ENCODE measurements at regions not wholly inside any gene's neighbourhood (a gene's known extent, or its start where the extent isn't known, plus 50 kb on each side); places are given as distances from the start of the nearest gene placed in this dataset.
"Not testable (repeated sequence)": the region's sequence is repeated elsewhere in the genome, so short reads cannot be mapped to it uniquely, and the experiment has no call there.

GRCh38 chr5:63022403-63022802 is 443.8 kb downstream of the LRRC70 start:
- no peaks in the 10 kb centered on the region for H3K36me3 Mint-ChIP-seq
- peaks cover 0 to 8% (median 0%) of the 10 kb centered on the region in 7 donors for H3K9me3 Mint-ChIP-seq
- no peaks in the 10 kb centered on the region for H3K36me3 ChIP-seq (ENCODE audit: control insufficient read depth, insufficient read depth, low read length)
- no peaks in the 10 kb centered on the region for H3K27me3 Mint-ChIP-seq
- H3K27ac Mint-ChIP-seq = no peak overlapping the region
- no peak overlapping the region for H3K4me3 ChIP-seq (ENCODE audit: low read depth, low read length)
- no peaks in the 10 kb centered on the region for H3K4me1 ChIP-seq (ENCODE audit: control insufficient read depth, insufficient read depth, low read length, poor library complexity, severe bottlenecking)
- no peak overlapping the region for H3K4me3 Mint-ChIP-seq
- H3K9me3 ChIP-seq (ENCODE audit: control insufficient read depth in 2 of 2, low read length in 2 of 2) = no peaks in the 10 kb centered on the region
- no peaks in the 10 kb centered on the region for H3K4me1 Mint-ChIP-seq
- H3K27ac ChIP-seq (ENCODE audit: insufficient read depth, low read length, poor library complexity, severe bottlenecking) = no peak overlapping the region
- DNase-seq (no peak), ATAC-seq (ENCODE audit: low read depth in 2 of 2) (no peak)
- H3K27me3 ChIP-seq (ENCODE audit: control insufficient read depth, insufficient read depth, low read length) = no peaks in the 10 kb centered on the region

- H3K27me3 Mint-ChIP-seq = no peaks in the 10 kb centered on the region
- H3K27ac ChIP-seq (ENCODE audit: insufficient read depth, low read length, poor library complexity, severe bottlenecking) = no peak overlapping the region
- ATAC-seq (ENCODE audit: low read depth in 2 of 2) (no peak), DNase-seq (no peak)
- H3K4me1 ChIP-seq (ENCODE audit: control insufficient read depth, insufficient read depth, low read length, poor library complexity, severe bottlenecking) = no peaks in the 10 kb centered on the region
- no peak overlapping the region for H3K27ac Mint-ChIP-seq
- peaks cover 2 to 12% of the 10 kb centered on the region in 2 experiments for H3K9me3 ChIP-seq (ENCODE audit: control insufficient read depth in 2 of 2, low read length in 2 of 2)
- H3K36me3 Mint-ChIP-seq = no peaks in the 10 kb centered on the region
- H3K9me3 Mint-ChIP-seq = peaks cover 0 to 24% (median 10%) of the 10 kb centered on the region in 7 donors
- H3K4me3 ChIP-seq (ENCODE audit: low read depth, low read length) = no peak overlapping the region
- H3K4me1 Mint-ChIP-seq = no peaks in the 10 kb centered on the region
- no peaks in the 10 kb centered on the region for H3K27me3 ChIP-seq (ENCODE audit: control insufficient read depth, insufficient read depth, low read length)
- H3K36me3 ChIP-seq (ENCODE audit: control insufficient read depth, insufficient read depth, low read length) = no peaks in the 10 kb centered on the region
- H3K4me3 Mint-ChIP-seq = no peak overlapping the region
Measured at GRCh38 chr5:63011158-63011557, 432.5 kb downstream of the LRRC70 start.

- no peak overlapping the region for H3K27ac ChIP-seq (ENCODE audit: insufficient read depth, low read length, poor library complexity, severe bottlenecking)
- no peak overlapping the region for H3K4me3 ChIP-seq (ENCODE audit: low read depth, low read length)
- no peaks in the 10 kb centered on the region for H3K4me1 ChIP-seq (ENCODE audit: control insufficient read depth, insufficient read depth, low read length, poor library complexity, severe bottlenecking)
- no peaks in the 10 kb centered on the region for H3K36me3 Mint-ChIP-seq
- H3K27me3 Mint-ChIP-seq = no peaks in the 10 kb centered on the region
- H3K9me3 Mint-ChIP-seq = peaks cover 0 to 24% (median 11%) of the 10 kb centered on the region in 7 donors
- ATAC-seq (ENCODE audit: low read depth in 2 of 2) = no peak
- no peak overlapping the region for H3K4me3 Mint-ChIP-seq
- H3K27me3 ChIP-seq (ENCODE audit: control insufficient read depth, insufficient read depth, low read length) = no peaks in the 10 kb centered on the region
- no peak overlapping the region for H3K27ac Mint-ChIP-seq
- no peaks in the 10 kb centered on the region for H3K36me3 ChIP-seq (ENCODE audit: control insufficient read depth, insufficient read depth, low read length)
- no peak for DNase-seq
- peaks cover 2 to 12% of the 10 kb centered on the region in 2 experiments for H3K9me3 ChIP-seq (ENCODE audit: control insufficient read depth in 2 of 2, low read length in 2 of 2)
- no peaks in the 10 kb centered on the region for H3K4me1 Mint-ChIP-seq
Measured at GRCh38 chr5:63008195-63008594, 429.6 kb downstream of the LRRC70 start.

- DNase-seq; H3K4me3 ChIP-seq (ENCODE audit: low read depth, low read length); H3K27me3 Mint-ChIP-seq; H3K4me1 ChIP-seq (ENCODE audit: control insufficient read depth, insufficient read depth, low read length, poor library complexity, severe bottlenecking); H3K27me3 ChIP-seq (ENCODE audit: control insufficient read depth, insufficient read depth, low read length); H3K36me3 Mint-ChIP-seq; ATAC-seq (ENCODE audit: low read depth in 2 of 2); H3K4me1 Mint-ChIP-seq; H3K36me3 ChIP-seq (ENCODE audit: control insufficient read depth, insufficient read depth, low read length); H3K4me3 Mint-ChIP-seq; H3K27ac ChIP-seq (ENCODE audit: insufficient read depth, low read length, poor library complexity, severe bottlenecking); H3K27ac Mint-ChIP-seq; H3K9me3 ChIP-seq (ENCODE audit: control insufficient read depth in 2 of 2, low read length in 2 of 2): not testable (repeated sequence)
- peaks cover 4 to 39% (median 18%) of the 10 kb centered on the region in 7 donors for H3K9me3 Mint-ChIP-seq
Measured at GRCh38 chr5:62994842-62995241, 416.2 kb downstream of the LRRC70 start.

- Histone ChIP-seq H3K4me3 (ENCODE audit: low read depth, low read length) (no peak overlapping the region), H3K9me3 (ENCODE audit: control insufficient read depth in 2 of 2, low read length in 2 of 2) (peaks cover 7 to 8% of the 10 kb centered on the region in 2 experiments), H3K4me1 (ENCODE audit: control insufficient read depth, insufficient read depth, low read length, poor library complexity, severe bottlenecking) (no peaks in the 10 kb centered on the region), H3K27ac (ENCODE audit: insufficient read depth, low read length, poor library complexity, severe bottlenecking) (no peak overlapping the region), H3K36me3 (ENCODE audit: control insufficient read depth, insufficient read depth, low read length) (no peaks in the 10 kb centered on the region), H3K27me3 (ENCODE audit: control insufficient read depth, insufficient read depth, low read length) (no peaks in the 10 kb centered on the region)
- H3K36me3 Mint-ChIP-seq = no peaks in the 10 kb centered on the region
- DNase-seq (no peak), ATAC-seq (ENCODE audit: low read depth in 2 of 2) (no peak)
- no peaks in the 10 kb centered on the region for H3K27me3 Mint-ChIP-seq
- no peak overlapping the region for H3K27ac Mint-ChIP-seq
- H3K9me3 Mint-ChIP-seq = peaks cover 0 to 23% (median 7%) of the 10 kb centered on the region in 7 donors
- no peak overlapping the region for H3K4me3 Mint-ChIP-seq
- H3K4me1 Mint-ChIP-seq = no peaks in the 10 kb centered on the region
Measured at GRCh38 chr5:62985749-62986148, 407.1 kb downstream of the LRRC70 start.

GRCh38 chr5:62982348-62982747 is 403.7 kb downstream of the LRRC70 start:
- no peaks in the 10 kb centered on the region for H3K36me3 ChIP-seq (ENCODE audit: control insufficient read depth, insufficient read depth, low read length)
- no peaks in the 10 kb centered on the region for H3K4me1 ChIP-seq (ENCODE audit: control insufficient read depth, insufficient read depth, low read length, poor library complexity, severe bottlenecking)
- Mint-ChIP-seq H3K9me3 (peaks cover 0 to 13% (median 5%) of the 10 kb centered on the region in 7 donors), H3K4me3 (no peak overlapping the region), H3K27me3 (no peaks in the 10 kb centered on the region), H3K4me1 (no peaks in the 10 kb centered on the region), H3K27ac (no peak overlapping the region), H3K36me3 (no peaks in the 10 kb centered on the region)
- H3K27me3 ChIP-seq (ENCODE audit: control insufficient read depth, insufficient read depth, low read length) = no peaks in the 10 kb centered on the region
- H3K27ac ChIP-seq (ENCODE audit: insufficient read depth, low read length, poor library complexity, severe bottlenecking) = no peak overlapping the region
- DNase-seq (no peak), ATAC-seq (ENCODE audit: low read depth in 2 of 2) (no peak)
- no peak overlapping the region for H3K4me3 ChIP-seq (ENCODE audit: low read depth, low read length)
- peaks cover 7 to 8% of the 10 kb centered on the region in 2 experiments for H3K9me3 ChIP-seq (ENCODE audit: control insufficient read depth in 2 of 2, low read length in 2 of 2)

GRCh38 chr5:62980884-62981283 is 402.3 kb downstream of the LRRC70 start:
- no peaks in the 10 kb centered on the region for H3K4me1 Mint-ChIP-seq
- no peaks in the 10 kb centered on the region for H3K27me3 Mint-ChIP-seq
- H3K4me3 Mint-ChIP-seq = no peak overlapping the region
- Histone ChIP-seq H3K27ac (ENCODE audit: insufficient read depth, low read length, poor library complexity, severe bottlenecking) (no peak overlapping the region), H3K36me3 (ENCODE audit: control insufficient read depth, insufficient read depth, low read length) (no peaks in the 10 kb centered on the region), H3K27me3 (ENCODE audit: control insufficient read depth, insufficient read depth, low read length) (no peaks in the 10 kb centered on the region), H3K4me3 (ENCODE audit: low read depth, low read length) (no peak overlapping the region), H3K4me1 (ENCODE audit: control insufficient read depth, insufficient read depth, low read length, poor library complexity, severe bottlenecking) (no peaks in the 10 kb centered on the region), H3K9me3 (ENCODE audit: control insufficient read depth in 2 of 2, low read length in 2 of 2) (peaks cover 5 to 6% of the 10 kb centered on the region in 2 experiments)
- no peak overlapping the region for H3K27ac Mint-ChIP-seq
- ATAC-seq (ENCODE audit: low read depth in 2 of 2) (no peak), DNase-seq (no peak)
- no peaks in the 10 kb centered on the region for H3K36me3 Mint-ChIP-seq
- peaks cover 0 to 5% (median 2%) of the 10 kb centered on the region in 7 donors for H3K9me3 Mint-ChIP-seq

GRCh38 chr5:62979472-62979871 is 400.9 kb downstream of the LRRC70 start:
- no peak for ATAC-seq (ENCODE audit: low read depth in 2 of 2)
- Histone ChIP-seq H3K9me3 (ENCODE audit: control insufficient read depth in 2 of 2, low read length in 2 of 2) (no peaks in the 10 kb centered on the region), H3K4me3 (ENCODE audit: low read depth, low read length) (no peak overlapping the region), H3K27me3 (ENCODE audit: control insufficient read depth, insufficient read depth, low read length) (no peaks in the 10 kb centered on the region), H3K27ac (ENCODE audit: insufficient read depth, low read length, poor library complexity, severe bottlenecking) (no peak overlapping the region), H3K4me1 (ENCODE audit: control insufficient read depth, insufficient read depth, low read length, poor library complexity, severe bottlenecking) (no peaks in the 10 kb centered on the region), H3K36me3 (ENCODE audit: control insufficient read depth, insufficient read depth, low read length) (no peaks in the 10 kb centered on the region)
- H3K9me3 Mint-ChIP-seq = peaks cover 0 to 3% (median 0%) of the 10 kb centered on the region in 7 donors
- no peak overlapping the region for H3K27ac Mint-ChIP-seq
- no peaks in the 10 kb centered on the region for H3K27me3 Mint-ChIP-seq
- no peak for DNase-seq
- H3K4me1 Mint-ChIP-seq = no peaks in the 10 kb centered on the region
- no peaks in the 10 kb centered on the region for H3K36me3 Mint-ChIP-seq
- no peak overlapping the region for H3K4me3 Mint-ChIP-seq
